ENCODE measurements at regions not wholly inside any gene's neighbourhood (a gene's known extent, or its start where the extent isn't known, plus 50 kb on each side); places are given as distances from the start of the nearest gene placed in this dataset.

DNA sequence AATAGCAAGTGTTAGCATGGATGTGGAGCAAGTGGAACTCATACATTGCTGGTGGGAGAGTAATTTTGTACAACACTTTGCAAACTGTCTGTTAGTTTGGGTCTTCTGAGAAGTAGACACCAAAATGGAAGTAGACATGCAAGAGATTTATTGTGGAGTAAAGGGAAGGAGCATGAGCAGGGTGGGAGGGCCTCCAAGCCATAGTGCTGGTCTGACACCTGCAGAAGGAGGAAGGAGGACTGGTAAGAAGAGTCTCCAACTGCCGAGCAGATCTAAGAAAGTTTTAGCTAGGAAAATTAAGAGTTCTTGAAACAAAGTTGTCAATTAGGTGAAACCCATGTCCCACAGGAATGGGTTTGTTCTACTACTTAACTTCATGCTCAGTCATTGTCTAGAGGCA, 64.0 kb upstream of the DDIT4L start:
- no peak overlapping the region for H3K4me3 ChIP-seq (ENCODE audit: low read depth in 2 of 2, low read length in 1 of 2)
- H3K9me2 ChIP-seq, result no peaks in the 10 kb centered on the region
- H2AFZ ChIP-seq (ENCODE audit: low read depth), result no peak overlapping the region
- CTCF ChIA-PET, result no interaction called here
- no peaks in the 10 kb centered on the region for H3K27me3 ChIP-seq (ENCODE audit: insufficient read depth)
- no peak overlapping the region for H3K27ac ChIP-seq (ENCODE audit: low read depth in 2 of 2, low read length in 1 of 2)
- no peak overlapping the region for H3K9ac ChIP-seq
- no peaks in the 10 kb centered on the region for H3K79me2 ChIP-seq (ENCODE audit: insufficient read depth)
- H3F3A ChIP-seq (replicated peaks; ENCODE audit: insufficient read depth), result no peaks in the 10 kb centered on the region
- POLR2A ChIA-PET, result no interaction called here
- 85% methylated on average over 1 of the region's 1 CpG for WGBS (ENCODE audit: low lambda C conversion rate)
- no peaks in the 10 kb centered on the region for H4K20me1 ChIP-seq (ENCODE audit: insufficient read depth)
- H3K4me2 ChIP-seq, result no peak overlapping the region
- TF ChIP-seq SMC3 (IDR thresholded peaks at IDR 0.05; ENCODE audit: low read depth, low read length), result no peak
- TF ChIP-seq, protein P1, sequence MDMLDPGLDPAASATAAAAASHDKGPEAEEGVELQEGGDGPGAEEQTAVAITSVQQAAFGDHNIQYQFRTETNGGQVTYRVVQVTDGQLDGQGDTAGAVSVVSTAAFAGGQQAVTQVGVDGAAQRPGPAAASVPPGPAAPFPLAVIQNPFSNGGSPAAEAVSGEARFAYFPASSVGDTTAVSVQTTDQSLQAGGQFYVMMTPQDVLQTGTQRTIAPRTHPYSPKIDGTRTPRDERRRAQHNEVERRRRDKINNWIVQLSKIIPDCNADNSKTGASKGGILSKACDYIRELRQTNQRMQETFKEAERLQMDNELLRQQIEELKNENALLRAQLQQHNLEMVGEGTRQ (IDR thresholded peaks at IDR 0.05; ENCODE audit: borderline replicate concordance, low read depth, low read length), result no peak
- TF ChIP-seq SIN3A (IDR thresholded peaks at IDR 0.05; ENCODE audit: borderline replicate concordance, low read depth, low read length), result no peak
- TF ChIP-seq MXI1 (IDR thresholded peaks at IDR 0.05; ENCODE audit: low read depth, low read length), result no peak
- no peaks in the 10 kb centered on the region for H3K4me1 ChIP-seq (ENCODE audit: control insufficient read depth in 1 of 2, insufficient read depth in 2 of 2, low read depth in 1 of 2, low read length in 1 of 2)
- no peaks in the 10 kb centered on the region for H3K36me3 ChIP-seq (replicated peaks in 1 of 2; ENCODE audit: control insufficient read depth in 1 of 2, insufficient read depth in 2 of 2, low read length in 1 of 2)
- H3K9me3 ChIP-seq, result no peaks in the 10 kb centered on the region
- DNase-seq, result no peak

DNA sequence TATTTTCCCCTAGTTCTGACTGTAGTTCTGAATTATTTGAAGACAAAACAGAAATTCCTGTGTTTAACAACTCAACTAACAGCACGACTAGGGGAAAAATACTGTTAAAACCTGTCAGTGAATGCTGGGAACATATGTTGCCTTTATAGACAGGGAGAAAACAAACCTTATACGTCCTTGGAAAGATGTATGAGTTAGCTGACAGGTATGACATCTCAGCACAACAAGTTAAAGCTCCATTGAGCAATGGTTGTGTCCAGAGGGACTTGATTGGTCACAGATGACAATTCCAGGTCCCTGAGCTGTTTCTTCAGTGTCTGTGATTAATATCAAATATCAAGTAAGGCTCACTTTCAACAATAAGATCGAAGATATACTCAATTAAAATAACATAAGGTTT, 58.2 kb upstream of the DDIT4L start:
- H3K79me2 ChIP-seq (ENCODE audit: insufficient read depth), result no peaks in the 10 kb centered on the region
- no peak overlapping the region for H2AFZ ChIP-seq (ENCODE audit: low read depth)
- TF ChIP-seq JUND (IDR thresholded peaks at IDR 0.05), result no peak
- no peak for TF ChIP-seq TEAD4 (IDR thresholded peaks at IDR 0.05; ENCODE audit: borderline replicate concordance, insufficient read depth)
- TF ChIP-seq FOSL2 (IDR thresholded peaks at IDR 0.05; ENCODE audit: borderline replicate concordance, low read depth), result no peak
- TF ChIP-seq SMC3 (IDR thresholded peaks at IDR 0.05; ENCODE audit: low read depth, low read length), result no peak
- TF ChIP-seq TCF12 (IDR thresholded peaks at IDR 0.05), result no peak
- TF ChIP-seq NFIC (IDR thresholded peaks at IDR 0.05; ENCODE audit: borderline replicate concordance), result no peak
- TF ChIP-seq, protein P2, sequence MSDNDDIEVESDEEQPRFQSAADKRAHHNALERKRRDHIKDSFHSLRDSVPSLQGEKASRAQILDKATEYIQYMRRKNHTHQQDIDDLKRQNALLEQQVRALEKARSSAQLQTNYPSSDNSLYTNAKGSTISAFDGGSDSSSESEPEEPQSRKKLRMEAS (IDR thresholded peaks at IDR 0.05; ENCODE audit: low read depth), result no peak
- no peak for TF ChIP-seq POLR2AphosphoS5 (IDR thresholded peaks at IDR 0.05; ENCODE audit: low read depth, low read length)
- H3K27me3 ChIP-seq (ENCODE audit: insufficient read depth), result no peaks in the 10 kb centered on the region
- no peak overlapping the region for H3K27ac ChIP-seq (ENCODE audit: low read depth in 2 of 2, low read length in 1 of 2)
- DNase-seq, result no peak
- no peaks in the 10 kb centered on the region for H3F3A ChIP-seq (replicated peaks; ENCODE audit: insufficient read depth)
- POLR2A ChIA-PET, result no interaction called here
- H3K4me1 ChIP-seq (ENCODE audit: control insufficient read depth in 1 of 2, insufficient read depth in 2 of 2, low read depth in 1 of 2, low read length in 1 of 2), result no peaks in the 10 kb centered on the region
- no peaks in the 10 kb centered on the region for H3K36me3 ChIP-seq (replicated peaks in 1 of 2; ENCODE audit: control insufficient read depth in 1 of 2, insufficient read depth in 2 of 2, low read length in 1 of 2)
- no peak overlapping the region for H3K4me3 ChIP-seq (ENCODE audit: low read depth in 2 of 2, low read length in 1 of 2)
- 18% methylated on average over 3 of the region's 3 CpGs for WGBS (ENCODE audit: low lambda C conversion rate)
- CTCF ChIA-PET, result interaction anchor here (1.4 kb wide), 1 partner anchor 14 kb away, joined by 4 read pairs; no protein-coding TSS in a partner anchor
- no peaks in the 10 kb centered on the region for H4K20me1 ChIP-seq (ENCODE audit: insufficient read depth)
- no peak overlapping the region for H3K9ac ChIP-seq
- no peaks in the 10 kb centered on the region for H3K9me2 ChIP-seq
- no peak overlapping the region for H3K4me2 ChIP-seq
- H3K9me3 ChIP-seq, result no peaks in the 10 kb centered on the region

DNA sequence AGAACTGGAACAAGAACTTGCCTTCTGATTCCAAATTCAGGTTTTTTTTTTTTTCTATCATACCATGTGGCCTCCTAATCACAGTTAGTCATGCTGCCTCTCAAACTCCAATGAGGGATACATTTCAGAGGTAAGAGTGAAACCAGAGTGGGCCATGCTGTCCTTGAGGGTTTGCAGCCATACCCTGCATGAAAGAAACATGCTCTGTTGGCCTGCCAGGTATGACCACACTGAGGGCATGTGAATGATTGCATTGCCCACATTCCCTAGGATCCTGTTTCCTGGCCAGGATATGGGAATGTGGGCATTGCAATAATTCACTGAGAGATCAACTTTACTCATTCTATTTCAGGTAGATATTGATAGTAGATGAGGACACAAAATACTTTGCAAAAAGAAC, 56.4 kb upstream of the DDIT4L start:
- no peaks in the 10 kb centered on the region for H3K9me3 ChIP-seq
- no peaks in the 10 kb centered on the region for H3K9me2 ChIP-seq
- no peaks in the 10 kb centered on the region for H3F3A ChIP-seq (replicated peaks; ENCODE audit: insufficient read depth)
- H3K36me3 ChIP-seq (replicated peaks in 1 of 2; ENCODE audit: control insufficient read depth in 1 of 2, insufficient read depth in 2 of 2, low read length in 1 of 2), result no peaks in the 10 kb centered on the region
- no peaks in the 10 kb centered on the region for H3K4me1 ChIP-seq (ENCODE audit: control insufficient read depth in 1 of 2, insufficient read depth in 2 of 2, low read depth in 1 of 2, low read length in 1 of 2)
- DNase-seq, result no peak
- no peak overlapping the region for H3K4me3 ChIP-seq (ENCODE audit: low read depth in 2 of 2, low read length in 1 of 2)
- no peak overlapping the region for H3K27ac ChIP-seq (ENCODE audit: low read depth in 2 of 2, low read length in 1 of 2)
- POLR2A ChIA-PET, result no interaction called here
- H3K79me2 ChIP-seq (ENCODE audit: insufficient read depth), result no peaks in the 10 kb centered on the region
- no peak overlapping the region for H3K4me2 ChIP-seq
- no peaks in the 10 kb centered on the region for H4K20me1 ChIP-seq (ENCODE audit: insufficient read depth)
- H3K27me3 ChIP-seq (ENCODE audit: insufficient read depth), result no peaks in the 10 kb centered on the region
- no peak overlapping the region for H3K9ac ChIP-seq
- no peak overlapping the region for H2AFZ ChIP-seq (ENCODE audit: low read depth)
- CTCF ChIA-PET, result no interaction called here
- TF ChIP-seq MEF2A (IDR thresholded peaks at IDR 0.05; ENCODE audit: borderline replicate concordance, low read depth) (no peak), NFIC (IDR thresholded peaks at IDR 0.05; ENCODE audit: borderline replicate concordance) (no peak), RCOR1 (IDR thresholded peaks at IDR 0.05; ENCODE audit: low read length) (no peak), ELF1 (IDR thresholded peaks at IDR 0.05) (no peak), GATA2 (CRISPR knock-in tag; IDR thresholded peaks at IDR 0.05) (no peak), RFX5 (IDR thresholded peaks at IDR 0.05; ENCODE audit: low read length) (no peak), NRF1 (IDR thresholded peaks at IDR 0.05; ENCODE audit: low read depth, low read length) (no peak), SIN3A (IDR thresholded peaks at IDR 0.05; ENCODE audit: borderline replicate concordance, low read depth, low read length) (no peak), TAF1 (IDR thresholded peaks at IDR 0.05; ENCODE audit: borderline replicate concordance, low read depth, low read length) (no peak)
- TF ChIP-seq, protein P3, sequence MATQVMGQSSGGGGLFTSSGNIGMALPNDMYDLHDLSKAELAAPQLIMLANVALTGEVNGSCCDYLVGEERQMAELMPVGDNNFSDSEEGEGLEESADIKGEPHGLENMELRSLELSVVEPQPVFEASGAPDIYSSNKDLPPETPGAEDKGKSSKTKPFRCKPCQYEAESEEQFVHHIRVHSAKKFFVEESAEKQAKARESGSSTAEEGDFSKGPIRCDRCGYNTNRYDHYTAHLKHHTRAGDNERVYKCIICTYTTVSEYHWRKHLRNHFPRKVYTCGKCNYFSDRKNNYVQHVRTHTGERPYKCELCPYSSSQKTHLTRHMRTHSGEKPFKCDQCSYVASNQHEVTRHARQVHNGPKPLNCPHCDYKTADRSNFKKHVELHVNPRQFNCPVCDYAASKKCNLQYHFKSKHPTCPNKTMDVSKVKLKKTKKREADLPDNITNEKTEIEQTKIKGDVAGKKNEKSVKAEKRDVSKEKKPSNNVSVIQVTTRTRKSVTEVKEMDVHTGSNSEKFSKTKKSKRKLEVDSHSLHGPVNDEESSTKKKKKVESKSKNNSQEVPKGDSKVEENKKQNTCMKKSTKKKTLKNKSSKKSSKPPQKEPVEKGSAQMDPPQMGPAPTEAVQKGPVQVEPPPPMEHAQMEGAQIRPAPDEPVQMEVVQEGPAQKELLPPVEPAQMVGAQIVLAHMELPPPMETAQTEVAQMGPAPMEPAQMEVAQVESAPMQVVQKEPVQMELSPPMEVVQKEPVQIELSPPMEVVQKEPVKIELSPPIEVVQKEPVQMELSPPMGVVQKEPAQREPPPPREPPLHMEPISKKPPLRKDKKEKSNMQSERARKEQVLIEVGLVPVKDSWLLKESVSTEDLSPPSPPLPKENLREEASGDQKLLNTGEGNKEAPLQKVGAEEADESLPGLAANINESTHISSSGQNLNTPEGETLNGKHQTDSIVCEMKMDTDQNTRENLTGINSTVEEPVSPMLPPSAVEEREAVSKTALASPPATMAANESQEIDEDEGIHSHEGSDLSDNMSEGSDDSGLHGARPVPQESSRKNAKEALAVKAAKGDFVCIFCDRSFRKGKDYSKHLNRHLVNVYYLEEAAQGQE (IDR thresholded peaks at IDR 0.05; ENCODE audit: low read depth, low read length), result no peak
- TF ChIP-seq, protein P4, sequence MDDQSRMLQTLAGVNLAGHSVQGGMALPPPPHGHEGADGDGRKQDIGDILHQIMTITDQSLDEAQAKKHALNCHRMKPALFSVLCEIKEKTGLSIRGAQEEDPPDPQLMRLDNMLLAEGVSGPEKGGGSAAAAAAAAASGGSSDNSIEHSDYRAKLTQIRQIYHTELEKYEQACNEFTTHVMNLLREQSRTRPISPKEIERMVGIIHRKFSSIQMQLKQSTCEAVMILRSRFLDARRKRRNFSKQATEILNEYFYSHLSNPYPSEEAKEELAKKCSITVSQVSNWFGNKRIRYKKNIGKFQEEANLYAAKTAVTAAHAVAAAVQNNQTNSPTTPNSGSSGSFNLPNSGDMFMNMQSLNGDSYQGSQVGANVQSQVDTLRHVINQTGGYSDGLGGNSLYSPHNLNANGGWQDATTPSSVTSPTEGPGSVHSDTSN (IDR thresholded peaks at IDR 0.05), result no peak
